ACHN (cell line): ENCODE measurements at regions not wholly inside any gene's neighbourhood (a gene's known extent, or its start where the extent isn't known, plus 50 kb on each side); places are given as distances from the start of the nearest gene placed in this dataset.

Source experiments
- DNase-seq: peaks from one replicate; pipeline ENCODE4 v3.0.0-alpha.2; 2015
- in situ Hi-C: cut with HindIII; loops from 2 replicates; pipeline ENCODE4 v1.10.0; 2017; ENCODE audit warnings: low sequenced_read_pairs, low pct_ligation_motif_present, low pct_unique_long_range_greater_than_20kb

GRCh38 chr1:234870020-234870981, 258.3 kb downstream of the TOMM20 start:
- DNase-seq: no peak
- in situ Hi-C loops: no loop called here

GRCh38 chr1:234869182-234870019, 259.2 kb downstream of the TOMM20 start:
- in situ Hi-C loops: no loop called here
- no peak for DNase-seq

- no peak for DNase-seq
- in situ Hi-C loops: no loop called here
These were observed 258.5 kb upstream of the IRF2BP2 start for GRCh38 chr1:234868296-234869147.

- DNase-seq: peak; percentile 19
- in situ Hi-C loops: no loop called here
These were observed 256.3 kb upstream of the IRF2BP2 start for GRCh38 chr1:234866007-234866866.

- in situ Hi-C loops: no loop called here
These were observed 255.4 kb upstream of the IRF2BP2 start for GRCh38 chr1:234865171-234866006.

GRCh38 chr1:234864116-234864515, 254.1 kb upstream of the IRF2BP2 start:
- in situ Hi-C loops: no loop called here
- no peak for DNase-seq

More at GRCh38 chr1:234865171-234866006, 255.4 kb upstream of the IRF2BP2 start:
- DNase-seq: no peak

GRCh38 chr1:234863551-234863971, 253.6 kb upstream of the IRF2BP2 start:
- in situ Hi-C loops: no loop called here
- no peak for DNase-seq

GRCh38 chr1:234862944-234863515, 253.1 kb upstream of the IRF2BP2 start:
- DNase-seq: no peak
- in situ Hi-C loops: no loop called here

- in situ Hi-C loops: no loop called here
- no peak for DNase-seq
These were observed 252.5 kb upstream of the IRF2BP2 start for GRCh38 chr1:234862360-234862943.

- DNase-seq: no peak
- in situ Hi-C loops: no loop called here
These were observed 251.8 kb upstream of the IRF2BP2 start for GRCh38 chr1:234861761-234862160.

GRCh38 chr1:234861024-234861620, 251.1 kb upstream of the IRF2BP2 start:
- in situ Hi-C loops: no loop called here
- no peak for DNase-seq

- in situ Hi-C loops: no loop called here
- DNase-seq: no peak
These were observed 248.7 kb upstream of the IRF2BP2 start for GRCh38 chr1:234858722-234859121.

- in situ Hi-C loops: no loop called here
- DNase-seq: no peak
These were observed 246.9 kb upstream of the IRF2BP2 start for GRCh38 chr1:234856845-234857245.

- DNase-seq: no peak
- in situ Hi-C loops: no loop called here
These were observed 245.9 kb upstream of the IRF2BP2 start for GRCh38 chr1:234855851-234856250.

- no peak for DNase-seq
- in situ Hi-C loops: no loop called here
These were observed 244.7 kb upstream of the IRF2BP2 start for GRCh38 chr1:234854645-234855039.
